ENCODE measurements at regions not wholly inside any gene's neighbourhood (a gene's known extent, or its start where the extent isn't known, plus 50 kb on each side); places are given as distances from the start of the nearest gene placed in this dataset.

- intact Hi-C loops (cut with DNase I) = no loop called here
- DNase-seq = no peak
- H3K4me1 ChIP-seq = no peaks in the 10 kb centered on the region
- no peaks in the 10 kb centered on the region for H3K27me3 ChIP-seq
- H3K36me3 ChIP-seq = no peaks in the 10 kb centered on the region
- no peak overlapping the region for H3K4me3 ChIP-seq
- H3K27ac ChIP-seq = no peak overlapping the region
- H3K9me3 ChIP-seq = no peaks in the 10 kb centered on the region
- no peak for TF ChIP-seq CTCF (IDR thresholded peaks at IDR 0.05)
- H3K9ac ChIP-seq (ENCODE audit: low read depth in 2 of 2, low read length in 2 of 2) = no peak overlapping the region
Observed at GRCh38 chr1:199010492-199010891, 371.7 kb downstream of the PTPRC start.

GRCh38 chr1:199010933-199011332 lies 372.1 kb downstream of the PTPRC start:
- intact Hi-C loops (cut with DNase I) = no loop called here
- H3K27ac ChIP-seq = no peak overlapping the region
- no peaks in the 10 kb centered on the region for H3K9me3 ChIP-seq
- H3K9ac ChIP-seq (ENCODE audit: low read depth in 2 of 2, low read length in 2 of 2) = no peak overlapping the region
- no peaks in the 10 kb centered on the region for H3K36me3 ChIP-seq
- no peaks in the 10 kb centered on the region for H3K4me1 ChIP-seq
- no peaks in the 10 kb centered on the region for H3K27me3 ChIP-seq
- no peak for TF ChIP-seq CTCF (IDR thresholded peaks at IDR 0.05)
- no peak overlapping the region for H3K4me3 ChIP-seq
- DNase-seq = no peak

GRCh38 chr1:199015799-199016198 lies 377.0 kb downstream of the PTPRC start:
- H3K27me3 ChIP-seq = no peaks in the 10 kb centered on the region
- no peaks in the 10 kb centered on the region for H3K9me3 ChIP-seq
- no peak overlapping the region for H3K4me3 ChIP-seq
- no peak overlapping the region for H3K9ac ChIP-seq (ENCODE audit: low read depth in 2 of 2, low read length in 2 of 2)
- no peaks in the 10 kb centered on the region for H3K4me1 ChIP-seq
- no peak for TF ChIP-seq CTCF (IDR thresholded peaks at IDR 0.05)
- intact Hi-C loops (cut with DNase I) = no loop called here
- no peak overlapping the region for H3K27ac ChIP-seq
- H3K36me3 ChIP-seq = no peaks in the 10 kb centered on the region
- DNase-seq = no peak

GRCh38 chr1:199018471-199019135 lies 379.8 kb downstream of the PTPRC start:
- Histone ChIP-seq H3K9me3 (no peaks in the 10 kb centered on the region), H3K36me3 (no peaks in the 10 kb centered on the region), H3K27me3 (no peaks in the 10 kb centered on the region), H3K9ac (ENCODE audit: low read depth in 2 of 2, low read length in 2 of 2) (no peak overlapping the region), H3K4me3 (no peak overlapping the region), H3K4me1 (no peaks in the 10 kb centered on the region), H3K27ac (no peak overlapping the region)
- DNase-seq = no peak
- intact Hi-C loops (cut with DNase I) = no loop called here
- TF ChIP-seq CTCF (IDR thresholded peaks at IDR 0.05) = no peak

GRCh38 chr1:199020051-199020450 lies 381.2 kb downstream of the PTPRC start:
- no peak overlapping the region for H3K27ac ChIP-seq

More at GRCh38 chr1:199020051-199020450, 381.2 kb downstream of the PTPRC start:
- no peak for TF ChIP-seq CTCF (IDR thresholded peaks at IDR 0.05)
- H3K4me1 ChIP-seq = no peaks in the 10 kb centered on the region
- H3K4me3 ChIP-seq = no peak overlapping the region
- H3K9ac ChIP-seq (ENCODE audit: low read depth in 2 of 2, low read length in 2 of 2) = no peak overlapping the region
- no peak for DNase-seq
- intact Hi-C loops (cut with DNase I) = no loop called here
- no peaks in the 10 kb centered on the region for H3K36me3 ChIP-seq
- no peaks in the 10 kb centered on the region for H3K27me3 ChIP-seq
- no peaks in the 10 kb centered on the region for H3K9me3 ChIP-seq

Data from colonic mucosa (tissue), 4 donors.